ENCODE measurements at regions not wholly inside any gene's neighbourhood (a gene's known extent, or its start where the extent isn't known, plus 50 kb on each side); places are given as distances from the start of the nearest gene placed in this dataset.
A peak's percentile ranks its signal among the peaks of the same experiment; 100 is the strongest.

DNA sequence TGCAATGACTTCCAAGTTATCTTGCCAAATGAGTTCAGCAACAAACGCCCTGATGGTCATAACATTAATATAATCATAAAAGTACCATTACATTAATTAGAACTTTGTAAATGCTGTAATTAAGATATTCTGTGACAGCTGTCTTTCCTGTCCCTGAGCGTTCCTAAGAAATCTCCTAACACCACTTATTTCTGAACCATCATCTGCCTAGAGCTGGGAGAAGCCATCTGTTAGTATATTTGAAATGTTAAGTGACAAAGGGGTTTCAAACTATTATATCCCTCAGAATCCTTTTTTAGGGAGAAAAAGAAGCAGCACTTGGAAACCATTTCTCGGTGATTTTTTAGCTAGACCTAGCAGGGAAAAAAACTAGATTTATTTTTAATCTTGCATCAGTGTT, 657.5 kb downstream of the FAM181B start:
- no peak for DNase-seq (ENCODE audit: low read depth)
- TF ChIP-seq CTCF (conservative IDR thresholded peaks at IDR 0.05; ENCODE audit: control insufficient read depth, insufficient read depth, low read depth, low read length) = no peak
- H3K4me3 ChIP-seq (ENCODE audit: control insufficient read depth, low read depth, low read length) = no peak overlapping the region

DNA sequence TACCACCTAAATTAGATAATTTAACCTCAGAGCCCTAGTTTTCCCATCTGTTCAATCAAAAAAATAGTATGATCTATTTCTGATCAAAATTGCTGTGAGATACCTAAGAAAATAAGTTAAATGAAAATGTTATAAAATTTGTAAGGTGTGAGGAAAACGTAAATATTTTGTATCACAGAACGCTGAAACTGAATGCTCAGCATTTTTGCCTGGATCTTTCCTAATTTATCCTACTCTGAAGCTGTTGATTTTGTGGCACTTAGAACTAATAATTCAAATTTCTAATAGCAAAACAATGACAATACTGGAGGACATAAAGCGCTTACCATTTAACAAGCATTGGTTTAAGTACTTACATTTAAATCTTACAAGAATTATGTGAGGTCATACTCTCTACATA, 674.2 kb downstream of the FAM181B start:
- TF ChIP-seq CTCF (conservative IDR thresholded peaks at IDR 0.05; ENCODE audit: control insufficient read depth, insufficient read depth, low read depth, low read length) = no peak
- DNase-seq (ENCODE audit: low read depth) = no peak
- no peak overlapping the region for H3K4me3 ChIP-seq (ENCODE audit: control insufficient read depth, low read depth, low read length)

DNA sequence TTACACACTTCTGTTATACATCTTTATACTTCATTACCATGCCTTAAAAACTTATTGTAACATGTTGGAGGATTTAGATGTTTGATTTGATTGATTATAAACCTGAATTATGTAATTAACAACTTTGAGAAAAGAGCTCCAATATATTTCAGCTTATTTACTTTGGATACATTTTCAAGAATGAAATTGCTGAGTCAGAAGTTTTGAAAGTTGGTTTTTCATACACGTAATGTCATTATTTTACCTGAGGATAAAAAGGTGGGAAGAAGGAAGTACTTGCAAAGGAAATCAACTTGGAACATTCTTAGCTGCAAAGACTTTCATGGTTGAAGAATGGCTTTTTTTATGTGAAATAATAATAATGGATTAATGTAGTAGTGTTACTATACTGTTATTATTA, 677.2 kb downstream of the FAM181B start:
- no peak overlapping the region for H3K4me3 ChIP-seq (ENCODE audit: control insufficient read depth, low read depth, low read length)
- DNase-seq (ENCODE audit: low read depth) = no peak
- no peak for TF ChIP-seq CTCF (conservative IDR thresholded peaks at IDR 0.05; ENCODE audit: control insufficient read depth, insufficient read depth, low read depth, low read length)

- no peak for DNase-seq (ENCODE audit: low read depth)
- TF ChIP-seq CTCF (conservative IDR thresholded peaks at IDR 0.05; ENCODE audit: control insufficient read depth, insufficient read depth, low read depth, low read length) = no peak
These were observed 684.5 kb downstream of the FAM181B start for GRCh38 chr11:82049199-82049598.

GRCh38 chr11:82047200-82047599, 686.5 kb downstream of the FAM181B start:
- no peak for DNase-seq (ENCODE audit: low read depth)
- no peak for TF ChIP-seq CTCF (conservative IDR thresholded peaks at IDR 0.05; ENCODE audit: control insufficient read depth, insufficient read depth, low read depth, low read length)
- no peak overlapping the region for H3K4me3 ChIP-seq (ENCODE audit: control insufficient read depth, low read depth, low read length)

More at GRCh38 chr11:82049199-82049598, 684.5 kb downstream of the FAM181B start:
- H3K4me3 ChIP-seq (ENCODE audit: control insufficient read depth, low read depth, low read length) = no peak overlapping the region

DNA sequence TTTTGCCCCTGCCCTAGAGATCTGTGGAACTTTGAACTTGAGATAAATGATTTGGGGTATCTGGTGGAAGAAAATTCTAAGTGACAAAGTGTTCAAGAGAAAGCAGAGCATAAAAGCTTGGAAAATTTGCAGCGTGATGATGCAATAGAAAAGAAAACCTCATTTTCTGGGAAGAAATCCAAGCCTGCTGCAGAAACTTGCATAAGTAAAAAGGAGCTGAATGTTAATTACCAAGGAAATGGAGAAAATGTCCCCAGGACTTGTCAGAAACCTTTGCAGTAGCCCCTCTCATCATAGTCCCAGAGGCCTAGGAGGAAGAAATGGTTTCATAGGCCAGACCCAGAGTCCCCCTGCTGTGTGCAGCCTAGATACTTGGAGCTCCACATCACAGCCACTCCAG, 686.9 kb downstream of the FAM181B start:
- TF ChIP-seq CTCF (conservative IDR thresholded peaks at IDR 0.05; ENCODE audit: control insufficient read depth, insufficient read depth, low read depth, low read length) = no peak
- DNase-seq (ENCODE audit: low read depth) = peak; percentile 53
- H3K4me3 ChIP-seq (ENCODE audit: control insufficient read depth, low read depth, low read length) = no peak overlapping the region

All from fibroblast of mammary gland (primary cell).